Mesenchymal stem cell (in vitro differentiated cells and primary cell): ENCODE measurements at regions not wholly inside any gene's neighbourhood (a gene's known extent, or its start where the extent isn't known, plus 50 kb on each side); places are given as distances from the start of the nearest gene placed in this dataset.

Source experiments
- DNase-seq: peaks from one replicate; pipeline ENCODE4 v3.0.0-alpha.2; 2013
- H2AFZ ChIP-seq: one replicate; pipeline ENCODE4 v1.6.1; 2013; ENCODE audit warnings: low read depth, mild to moderate bottlenecking, control low read depth, inconsistent platforms, low read length, moderate library complexity
- H2AK5ac ChIP-seq: 2 replicates; pipeline ENCODE4 v1.6.1; 2013; ENCODE audit warnings: low read length, moderate library complexity, mild to moderate bottlenecking, inconsistent platforms; ENCODE audit not compliant: severe bottlenecking
- H2BK120ac ChIP-seq: one replicate; pipeline ENCODE4 v1.6.1; 2013; ENCODE audit warnings: low read depth, mild to moderate bottlenecking, inconsistent platforms, low read length, moderate library complexity
- H2BK12ac ChIP-seq, 2 experiments: one replicate each; pipeline ENCODE4 v1.6.1; 2013; ENCODE audit warnings: inconsistent platforms in 2 of 2, low read length in 2 of 2, mild to moderate bottlenecking in 2 of 2, moderate library complexity in 2 of 2, control low read depth in 1 of 2
- H2BK15ac ChIP-seq: one replicate; pipeline ENCODE4 v1.6.1; 2013; ENCODE audit warnings: mild to moderate bottlenecking, low read depth, inconsistent platforms; ENCODE audit not compliant: poor library complexity, severe bottlenecking
- H2BK5ac ChIP-seq: 2 replicates; pipeline ENCODE4 v1.6.1; 2013; ENCODE audit warnings: low read depth, mild to moderate bottlenecking, low read length, control low read depth, inconsistent platforms; ENCODE audit not compliant: poor library complexity, severe bottlenecking
- H3K14ac ChIP-seq, 2 experiments: one replicate each; pipeline ENCODE4 v1.6.1; 2013; ENCODE audit warnings: inconsistent platforms in 2 of 2, low read length in 2 of 2, control low read depth in 1 of 2, mild to moderate bottlenecking in 1 of 2, moderate library complexity in 1 of 2
- H3K18ac ChIP-seq, 2 experiments: one replicate each; pipeline ENCODE4 v1.6.1; 2013; ENCODE audit warnings: inconsistent platforms in 2 of 2, low read length in 2 of 2, control low read depth in 1 of 2, low read depth in 1 of 2, mild to moderate bottlenecking in 1 of 2
- H3K23ac ChIP-seq, 2 experiments: one replicate each; pipeline ENCODE4 v1.6.1; 2013; ENCODE audit warnings: inconsistent platforms in 2 of 2, low read length in 2 of 2, mild to moderate bottlenecking in 2 of 2, moderate library complexity in 2 of 2, control low read depth in 1 of 2
- H3K27ac ChIP-seq: 2 replicates; pipeline ENCODE4 v1.5.1; 2013; ENCODE audit warnings: mild to moderate bottlenecking, moderate library complexity, low read length, control low read depth, inconsistent platforms; ENCODE audit not compliant: poor library complexity, severe bottlenecking
- H3K27me3 ChIP-seq, 2 experiments: 2 replicates each; pipeline versions ENCODE4 v1.6.1 to v1.7.0; 2013; ENCODE audit warnings: low read length in 2 of 2, mild to moderate bottlenecking in 2 of 2, moderate library complexity in 2 of 2, control low read depth in 1 of 2, inconsistent platforms in 1 of 2; ENCODE audit not compliant: control insufficient read depth in 1 of 2, insufficient read depth in 1 of 2
- H3K36me3 ChIP-seq, 2 experiments: 2 replicates each; pipeline versions ENCODE4 v1.6.1 to v1.7.0; 2013; ENCODE audit warnings: low read length in 2 of 2, control low read depth in 1 of 2, inconsistent platforms in 1 of 2, low read depth in 1 of 2, mild to moderate bottlenecking in 1 of 2; ENCODE audit not compliant: insufficient read depth in 2 of 2, control insufficient read depth in 1 of 2
- H3K4ac ChIP-seq, 2 experiments: one replicate each; pipeline ENCODE4 v1.6.1; 2013; ENCODE audit warnings: inconsistent platforms in 2 of 2, low read length in 2 of 2, mild to moderate bottlenecking in 2 of 2, moderate library complexity in 2 of 2, control low read depth in 1 of 2, low read depth in 1 of 2
- H3K4me1 ChIP-seq: 2 replicates; pipeline ENCODE4 v1.6.1; 2013; ENCODE audit warnings: low read depth, low read length, control low read depth; ENCODE audit not compliant: control insufficient read depth, insufficient read depth
- H3K4me2 ChIP-seq: 2 replicates; pipeline ENCODE4 v1.6.1; 2013; ENCODE audit warnings: low read length, mild to moderate bottlenecking, inconsistent platforms; ENCODE audit not compliant: poor library complexity, severe bottlenecking
- H3K4me3 ChIP-seq, 2 experiments: 2 replicates each; pipeline versions ENCODE4 v1.5.1 to v1.7.0; 2013; ENCODE audit warnings: low read length in 2 of 2, mild to moderate bottlenecking in 2 of 2, control low read depth in 1 of 2, low read depth in 1 of 2; ENCODE audit not compliant: insufficient read depth in 1 of 2
- H3K79me1 ChIP-seq: replicated peaks from 2 replicates; pipeline ENCODE4 v1.6.1; 2013; ENCODE audit warnings: mild to moderate bottlenecking, control low read depth, low read length, inconsistent platforms; ENCODE audit not compliant: poor library complexity, severe bottlenecking
- H3K9ac ChIP-seq: 2 replicates; pipeline ENCODE4 v1.7.0; 2013; ENCODE audit warnings: mild to moderate bottlenecking, low read length, moderate library complexity
- H3K9me3 ChIP-seq: 2 replicates; pipeline ENCODE4 v1.7.0; 2013; ENCODE audit warnings: mild to moderate bottlenecking, low read length; ENCODE audit not compliant: control insufficient read depth
- H4K8ac ChIP-seq: one replicate; pipeline ENCODE4 v1.6.1; 2013; ENCODE audit warnings: inconsistent platforms, mild to moderate bottlenecking, low read length, moderate library complexity
- H4K91ac ChIP-seq: one replicate; pipeline ENCODE4 v1.6.1; 2013; ENCODE audit warnings: mild to moderate bottlenecking, low read length, inconsistent platforms
- WGBS: methylation state at CpG from one replicate; pipeline ENCODE4 v1.1.7; 2013; ENCODE audit warnings: mixed read lengths; 5-methylcytosine and 5-hydroxymethylcytosine counted together

DNA sequence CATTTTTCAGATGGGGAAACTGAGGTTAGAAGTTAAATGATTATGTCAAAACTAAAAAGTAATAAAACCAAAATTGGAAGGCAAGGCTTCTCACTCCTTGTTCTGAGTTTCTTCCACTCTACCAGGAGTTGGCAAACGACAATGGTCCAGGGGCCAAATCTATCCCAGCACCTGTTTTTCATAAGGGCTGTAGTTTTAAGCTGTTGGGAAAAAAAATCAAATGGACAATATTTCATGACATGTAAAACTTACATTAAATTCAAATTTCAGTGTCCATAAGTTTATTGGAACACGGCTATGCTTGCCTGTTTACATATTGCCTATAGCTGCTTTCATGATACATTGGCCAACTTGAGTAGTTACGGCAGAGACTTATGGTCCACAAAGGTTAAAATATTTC lies 56.7 kb upstream of the TMCC3 start:
- no peak for DNase-seq
- H2AK5ac ChIP-seq, result no peak overlapping the region
- H3K79me1 ChIP-seq, result no peaks in the 10 kb centered on the region
- H2BK15ac ChIP-seq, result no peak overlapping the region
- H2BK5ac ChIP-seq, result no peak overlapping the region
- no peak overlapping the region for H2BK120ac ChIP-seq
- 94% methylated on average over 2 of the region's 3 CpGs for WGBS
- H4K91ac ChIP-seq, result no peak overlapping the region
- H2BK12ac ChIP-seq, result no peak overlapping the region
- no peak overlapping the region for H3K4me3 ChIP-seq
- H3K9ac ChIP-seq, result no peak overlapping the region
- H2AFZ ChIP-seq, result no peak overlapping the region
- no peaks in the 10 kb centered on the region for H3K4me1 ChIP-seq
- H3K18ac ChIP-seq, result no peak overlapping the region
- H3K27ac ChIP-seq, result no peak overlapping the region
- no peaks in the 10 kb centered on the region for H3K36me3 ChIP-seq
- no peaks in the 10 kb centered on the region for H3K27me3 ChIP-seq
- H3K4ac ChIP-seq, result no peak overlapping the region
- H3K4me2 ChIP-seq, result no peak overlapping the region
- H3K9me3 ChIP-seq, result no peaks in the 10 kb centered on the region
- no peak overlapping the region for H3K14ac ChIP-seq
- H4K8ac ChIP-seq, result no peak overlapping the region
- no peak overlapping the region for H3K23ac ChIP-seq

DNA sequence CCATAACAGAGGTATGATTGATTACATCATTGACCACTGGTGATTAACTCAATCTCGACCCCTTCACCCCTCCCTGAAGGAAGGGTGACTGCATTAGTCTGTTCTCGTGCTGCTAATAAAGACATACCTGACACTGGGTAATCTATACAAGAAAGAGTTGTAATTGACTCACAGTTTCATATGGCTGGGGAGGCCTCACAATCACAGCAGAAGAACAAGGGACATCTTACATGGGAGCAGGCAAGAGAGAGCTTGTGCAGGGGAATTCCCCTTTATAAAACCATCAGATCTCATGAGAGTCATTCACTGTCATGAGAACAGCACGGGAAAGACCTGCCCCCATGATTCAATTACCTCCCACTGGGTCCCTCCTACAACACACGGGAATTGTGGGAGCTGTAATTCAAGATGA lies 55.9 kb upstream of the TMCC3 start:
- Histone ChIP-seq H3K36me3 (no peaks in the 10 kb centered on the region), H3K18ac (no peak overlapping the region), H2BK120ac (no peak overlapping the region), H3K9ac (no peak overlapping the region), H2AK5ac (no peak overlapping the region), H2BK5ac (no peak overlapping the region), H3K79me1 (no peaks in the 10 kb centered on the region), H3K9me3 (no peaks in the 10 kb centered on the region), H3K4me2 (no peak overlapping the region), H3K27me3 (peaks cover 0 to 4% of the 10 kb centered on the region in 2 experiments), H3K14ac (no peak overlapping the region), H3K4me3 (no peak overlapping the region), H3K27ac (no peak overlapping the region), H3K23ac (no peak overlapping the region), H4K91ac (no peak overlapping the region), H3K4me1 (no peaks in the 10 kb centered on the region), H4K8ac (no peak overlapping the region), H2BK15ac (no peak overlapping the region), H2AFZ (no peak overlapping the region), H3K4ac (no peak overlapping the region), H2BK12ac (no peak overlapping the region)
- 57% methylated on average over 1 of the region's 4 CpGs for WGBS
- DNase-seq, result peak; percentile 31

DNA sequence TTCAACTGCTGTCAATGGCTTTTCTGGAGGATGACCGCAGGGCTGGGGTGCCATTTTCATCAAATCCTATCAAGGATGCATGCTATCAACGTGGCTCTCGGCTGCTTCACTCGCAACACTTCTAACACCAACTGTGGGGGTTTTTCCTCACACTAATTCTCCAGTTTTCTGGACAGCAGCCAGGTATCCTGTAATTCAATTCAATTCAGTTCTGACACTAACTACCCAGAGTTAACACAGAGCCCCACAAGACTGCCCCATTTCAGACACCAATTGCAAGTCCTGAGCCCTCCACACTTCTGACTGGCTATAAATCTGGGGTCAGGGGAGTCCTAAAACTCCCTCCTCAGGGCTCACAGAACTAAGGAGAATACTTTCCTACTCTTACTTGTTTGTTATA lies 55.3 kb upstream of the TMCC3 start:
- Histone ChIP-seq H2AFZ (no peak overlapping the region), H3K4me3 (no peak overlapping the region), H3K4ac (no peak overlapping the region), H3K4me1 (no peaks in the 10 kb centered on the region), H3K27ac (no peak overlapping the region), H2BK120ac (no peak overlapping the region), H3K23ac (no peak overlapping the region), H2BK12ac (peak overlapping the region in 1 of 2 experiments; percentile 21), H3K4me2 (no peak overlapping the region), H4K91ac (no peak overlapping the region), H3K9me3 (no peaks in the 10 kb centered on the region), H3K14ac (peak overlapping the region in 1 of 2 experiments; percentile 65), H2BK15ac (peak overlapping the region; percentile 37), H4K8ac (no peak overlapping the region), H2BK5ac (no peak overlapping the region), H3K9ac (no peak overlapping the region), H2AK5ac (no peak overlapping the region), H3K79me1 (no peaks in the 10 kb centered on the region), H3K27me3 (peaks cover 0 to 4% of the 10 kb centered on the region in 2 experiments), H3K36me3 (no peaks in the 10 kb centered on the region), H3K18ac (peak overlapping the region in 1 of 2 experiments; percentile 11)
- 99% methylated on average over 4 of the region's 4 CpGs for WGBS
- no peak for DNase-seq

DNA sequence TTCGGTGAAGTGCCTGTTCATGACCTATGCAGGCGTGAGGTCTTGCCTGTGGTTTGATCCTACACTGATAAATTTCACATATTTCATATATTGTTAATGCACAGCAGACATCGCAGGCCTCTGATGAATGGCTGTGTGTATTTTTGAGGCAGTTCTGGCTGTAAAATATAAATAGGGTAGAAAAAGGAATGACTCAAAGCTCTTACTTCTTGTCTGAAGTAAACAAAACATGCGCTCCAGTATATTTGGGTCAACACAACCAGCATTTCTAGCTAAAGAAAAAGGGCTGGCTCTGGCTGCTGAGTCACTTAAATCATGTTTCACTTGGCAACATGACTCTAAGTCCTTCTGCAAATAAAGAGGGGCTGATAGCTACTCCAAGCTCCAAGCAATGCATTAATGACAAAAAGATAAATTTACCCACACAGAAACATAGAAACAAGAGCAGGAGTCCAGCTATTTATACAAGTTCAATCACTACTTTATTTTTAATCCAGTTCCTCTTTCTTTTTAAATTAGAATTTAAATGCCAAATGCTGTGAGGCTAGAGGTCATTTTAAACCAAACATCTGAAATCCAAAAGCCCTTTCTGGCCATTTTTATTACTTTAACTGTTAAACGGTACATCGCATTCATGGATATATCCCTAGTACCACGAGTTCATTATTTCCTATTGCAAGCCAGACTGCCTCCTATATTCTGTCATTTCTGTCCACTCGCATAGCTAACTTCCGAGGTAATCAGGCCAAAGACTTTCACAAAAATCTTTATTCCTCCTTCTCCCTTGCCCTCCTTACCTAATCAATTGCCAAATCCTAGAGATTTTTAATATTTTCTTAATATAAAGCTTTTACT lies 54.3 kb upstream of the TMCC3 start:
- Histone ChIP-seq H2AK5ac (no peak overlapping the region), H3K4me2 (no peak overlapping the region), H3K4me3 (no peak overlapping the region), H3K79me1 (no peaks in the 10 kb centered on the region), H3K23ac (no peak overlapping the region), H4K91ac (no peak overlapping the region), H4K8ac (no peak overlapping the region), H2BK15ac (no peak overlapping the region), H2BK5ac (no peak overlapping the region), H3K9me3 (no peaks in the 10 kb centered on the region), H2BK120ac (no peak overlapping the region), H3K9ac (peak overlapping the region; percentile 56), H3K4ac (no peak overlapping the region), H3K14ac (no peak overlapping the region), H3K36me3 (no peaks in the 10 kb centered on the region), H3K4me1 (no peaks in the 10 kb centered on the region), H2BK12ac (no peak overlapping the region), H3K27me3 (peaks cover 0 to 4% of the 10 kb centered on the region in 2 experiments), H3K27ac (no peak overlapping the region), H2AFZ (no peak overlapping the region), H3K18ac (no peak overlapping the region)
- WGBS, result 36% methylated on average over 6 of the region's 9 CpGs
- DNase-seq, result peak; percentile 95
